Heart left ventricle (tissue), 16 donors: ENCODE measurements at regions not wholly inside any gene's neighbourhood (a gene's known extent, or its start where the extent isn't known, plus 50 kb on each side); places are given as distances from the start of the nearest gene placed in this dataset.

Experiments used
- ATAC-seq, 4 donors: fragments of 200-7000 bp; cut with Tn5 transposase; one replicate each; pipeline ENCODE4 v1.9.1; 2020 to 2022; ENCODE audit warnings: moderate library complexity in 4 of 4, mild to moderate bottlenecking in 3 of 4, moderate number of reproducible peaks in 1 of 4
- DNase-seq, 5 donors: peaks; one replicate each; pipeline ENCODE4 v3.0.0-alpha.2; 2020
- H3K27ac ChIP-seq, 12 donors: fragments of 200-600 bp; sonication (generic) in 4 of 12; one replicate each; pipeline versions ENCODE4 v1.5.0 to v1.8.0; 2016 to 2022; ENCODE audit warnings: mild to moderate bottlenecking in 2 of 12
- H3K27me3 ChIP-seq, 9 donors: fragments of 200-600 bp; sonication (generic) in 2 of 9; one replicate each; pipeline versions ENCODE4 v1.5.1 to v1.8.0; 2016 to 2022; ENCODE audit warnings: mild to moderate bottlenecking in 3 of 9
- H3K36me3 ChIP-seq, 9 donors: fragments of 200-600 bp; sonication (generic) in 2 of 9; one replicate each; pipeline versions ENCODE4 v1.5.0 to v1.8.0; 2018 to 2022; ENCODE audit warnings: mild to moderate bottlenecking in 2 of 9
- H3K4me1 ChIP-seq, 12 donors: fragments of 200-600 bp; sonication (generic) in 4 of 12; one replicate each; pipeline versions ENCODE4 v1.5.0 to v1.8.0; 2016 to 2022; ENCODE audit warnings: mild to moderate bottlenecking in 3 of 12
- H3K4me3 ChIP-seq, 12 donors: fragments of 200-600 bp; sonication (generic) in 4 of 12; one replicate each; pipeline versions ENCODE4 v1.5.0 to v1.8.0; 2017 to 2022; ENCODE audit warnings: mild to moderate bottlenecking in 9 of 12, moderate library complexity in 4 of 12
- H3K9me3 ChIP-seq, 12 donors: fragments of 200-600 bp; sonication (generic) in 4 of 12; one replicate each; pipeline versions ENCODE4 v1.5.0 to v1.8.0; 2016 to 2022; ENCODE audit warnings: mild to moderate bottlenecking in 1 of 12
- POLR2A ChIP-seq, 2 donors: fragments of 450-650 bp; IDR thresholded peaks; one replicate each; pipeline ENCODE4 v1.6.1; 2017; ENCODE audit warnings: antibody characterized with exemption in 2 of 2, mild to moderate bottlenecking in 2 of 2, moderate library complexity in 2 of 2
- WGBS, 4 donors: extraction: QIAGEN DNeasy Blood & Tissue Kit in 2 of 4; methylation state at CpG; one replicate each; pipeline versions ENCODE4 v1.1.5 to v1.1.7; 2013 to 2018; 5-methylcytosine and 5-hydroxymethylcytosine counted together
- intact Hi-C, 10 donors: fragments of 100-400 bp; cut with DNase I; formaldehyde crosslinking; loops; one replicate each; pipeline versions ENCODE4 v1.11.1 to v1.14.2; 2022
- TF ChIP-seq, protein P1 (sequence below), 12 donors: fragments of 200-600 bp; sonication (generic) in 4 of 12; IDR thresholded peaks; one replicate each; pipeline versions ENCODE4 v1.5.0 to v1.8.0; 2018 to 2022; ENCODE audit warnings: antibody characterized with exemption in 12 of 12, mild to moderate bottlenecking in 5 of 12
- donor health status: ischemic (EF 13 %, LVEDD 7.1; RV severe dilation, severe dysfunction).
- donor health status: healthy with polysubstance abuse.
- donor health status: DM: no; HTN: yes; CAD: no.
- donor health status: DM: no; HTN: no; CAD: no.
- donor health status: ischemic (EF 25% LVEDD 6.9; RV normal size, moderate dysfunction).
- donor health status: ischemic (EF 25% LVEDD 5.7; RV mildly dilated, moderate dysfunction).
- donor health status: healthy.
- donor health status: DM: yes; HTN: yes; CAD: no.
- donor health status: ischemic (EF 35%, LVEDD 5.7; RV mildly dilated, moderate dysfunction).
- donor health status: nonischemic (EF 11% LVEDD 7.7; RV severe dilation, severe dysfunction).
- donor health status: DM: yes; HTN: yes; CAD: no.
- donor health status: PGD.
- donor health status: ischemic (EF 29% LVEDD 5.4; RV normal size, mild dysfunction).
- donor health status: nonischemic (EF 23%, LVEDD 6.1; RV moderate dilation, normal function).

DNA sequence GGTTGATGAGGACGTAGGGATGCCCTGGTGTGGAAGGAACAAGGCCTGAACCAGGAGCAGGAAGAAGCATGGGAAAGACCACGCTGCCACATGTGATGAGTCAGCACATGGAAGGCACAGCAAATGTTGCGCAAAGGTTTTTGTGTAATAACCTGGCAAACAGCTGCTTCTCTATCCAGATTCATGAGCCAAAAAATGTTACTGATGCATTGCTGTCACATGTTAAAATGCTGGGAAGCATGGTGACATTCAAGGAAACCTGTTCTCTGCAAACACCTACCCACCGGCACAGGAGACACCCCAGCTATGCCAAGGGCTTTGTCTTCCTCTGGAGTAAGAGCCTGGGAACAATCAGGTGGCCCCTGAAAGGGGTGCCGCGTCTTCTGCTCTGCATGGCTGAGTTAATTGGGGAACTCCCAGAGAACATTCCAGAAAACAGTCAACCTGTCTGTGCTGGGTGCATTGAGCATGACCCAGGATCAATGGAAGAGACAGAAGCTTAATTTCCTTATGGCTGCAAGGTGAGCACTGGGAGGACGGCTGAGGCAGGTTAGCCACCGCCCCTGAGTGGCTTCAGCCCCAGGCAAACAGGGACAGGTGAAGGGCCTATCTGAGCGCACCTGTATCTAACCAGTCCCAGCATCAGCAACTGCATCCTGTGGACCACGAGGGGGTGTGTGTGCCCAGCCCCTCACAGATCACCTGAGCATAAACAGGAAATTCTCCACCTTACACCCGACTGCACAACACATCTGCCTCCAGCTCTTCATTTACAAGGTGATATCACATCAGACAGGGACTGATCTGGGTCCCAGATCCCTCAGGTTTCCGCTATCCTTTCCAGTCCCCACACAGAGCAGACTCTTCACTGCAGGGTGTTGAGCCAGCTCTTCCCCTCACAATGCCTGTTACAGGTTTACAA lies 108.4 kb downstream of the GGTLC2 start:
- no peak for TF ChIP-seq POLR2A (IDR thresholded peaks at IDR 0.05)
- TF ChIP-seq, protein P1, sequence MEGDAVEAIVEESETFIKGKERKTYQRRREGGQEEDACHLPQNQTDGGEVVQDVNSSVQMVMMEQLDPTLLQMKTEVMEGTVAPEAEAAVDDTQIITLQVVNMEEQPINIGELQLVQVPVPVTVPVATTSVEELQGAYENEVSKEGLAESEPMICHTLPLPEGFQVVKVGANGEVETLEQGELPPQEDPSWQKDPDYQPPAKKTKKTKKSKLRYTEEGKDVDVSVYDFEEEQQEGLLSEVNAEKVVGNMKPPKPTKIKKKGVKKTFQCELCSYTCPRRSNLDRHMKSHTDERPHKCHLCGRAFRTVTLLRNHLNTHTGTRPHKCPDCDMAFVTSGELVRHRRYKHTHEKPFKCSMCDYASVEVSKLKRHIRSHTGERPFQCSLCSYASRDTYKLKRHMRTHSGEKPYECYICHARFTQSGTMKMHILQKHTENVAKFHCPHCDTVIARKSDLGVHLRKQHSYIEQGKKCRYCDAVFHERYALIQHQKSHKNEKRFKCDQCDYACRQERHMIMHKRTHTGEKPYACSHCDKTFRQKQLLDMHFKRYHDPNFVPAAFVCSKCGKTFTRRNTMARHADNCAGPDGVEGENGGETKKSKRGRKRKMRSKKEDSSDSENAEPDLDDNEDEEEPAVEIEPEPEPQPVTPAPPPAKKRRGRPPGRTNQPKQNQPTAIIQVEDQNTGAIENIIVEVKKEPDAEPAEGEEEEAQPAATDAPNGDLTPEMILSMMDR (IDR thresholded peaks at IDR 0.05): no peak
- Histone ChIP-seq H3K9me3 (no peaks in the 10 kb centered on the region), H3K27ac (peak overlapping the region in 1 of 12 donors; percentile 70), H3K4me1 (peaks cover 0 to 21% (median 0%) of the 10 kb centered on the region in 12 donors), H3K4me3 (no peak overlapping the region), H3K36me3 (no peaks in the 10 kb centered on the region), H3K27me3 (peaks cover 0 to 28% (median 0%) of the 10 kb centered on the region in 9 donors)
- DNase-seq (no peak), ATAC-seq (no peak)
- WGBS, 4 donors: 71 to 77% (median 74%) methylated on average over 12 of the region's 12 CpGs
- intact Hi-C loops: loop anchor here in 2 of 10 donors (5.0 to 10.0 kb wide), 2 partner anchors 132 to 291 kb away; partner anchors contain the start of gene IGLL5 (in 1 of the 2)

GRCh38 chr22:22753526-22754267 lies 109.3 kb downstream of the GGTLC2 start:
- ATAC-seq (peak in 2 of 4 donors; percentile 49 to 56), DNase-seq (peak in 2 of 5 donors; percentile 33 to 39)
- Histone ChIP-seq H3K4me3 (no peak overlapping the region), H3K27ac (peak overlapping the region in 1 of 12 donors; percentile 70), H3K9me3 (no peaks in the 10 kb centered on the region), H3K36me3 (no peaks in the 10 kb centered on the region), H3K4me1 (peaks cover 0 to 21% (median 0%) of the 10 kb centered on the region in 12 donors), H3K27me3 (peaks cover 0 to 28% (median 0%) of the 10 kb centered on the region in 9 donors)
- 23 to 37% (median 30%) methylated on average over 6 to 7 of the region's 7 CpGs for WGBS, 4 donors
- intact Hi-C loops: loop anchor here in 2 of 10 donors (5.0 to 10.0 kb wide), 2 partner anchors 131 to 291 kb away; partner anchors contain the start of gene IGLL5 (in 1 of the 2)
- no peak for TF ChIP-seq POLR2A (IDR thresholded peaks at IDR 0.05)
- TF ChIP-seq, protein P1 (IDR thresholded peaks at IDR 0.05): peak; percentile 22 to 60 (median 48)

DNA sequence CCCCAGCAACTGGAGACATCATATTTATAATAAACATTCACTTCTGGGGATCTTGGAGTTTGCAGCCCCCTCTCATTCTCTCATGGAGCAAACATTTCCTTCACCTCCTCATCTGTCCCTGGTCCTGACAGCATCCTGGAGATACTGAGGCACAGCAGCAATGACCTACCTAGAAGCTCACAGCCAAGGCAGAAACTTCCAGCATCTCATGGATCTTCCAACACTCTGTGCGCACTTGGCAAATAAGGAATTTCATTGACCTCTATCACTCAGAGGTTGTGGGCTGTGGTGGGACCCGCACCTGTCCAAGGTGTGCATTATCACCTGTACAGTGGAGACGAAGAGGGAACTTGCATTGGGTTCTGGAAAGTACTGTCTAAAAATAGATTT lies 109.8 kb downstream of the GGTLC2 start:
- peaks cover 0 to 28% (median 0%) of the 10 kb centered on the region in 9 donors for H3K27me3 ChIP-seq
- H3K36me3 ChIP-seq: no peaks in the 10 kb centered on the region
- intact Hi-C loops: loop anchor here in 2 of 10 donors (5.0 to 10.0 kb wide), 2 partner anchors 131 to 292 kb away; partner anchors contain the start of gene IGLL5 (in 1 of the 2)
- no peak for TF ChIP-seq POLR2A (IDR thresholded peaks at IDR 0.05)
- TF ChIP-seq, protein P1 (IDR thresholded peaks at IDR 0.05): no peak
- WGBS, 4 donors: 81 to 87% (median 85%) methylated on average over 3 of the region's 3 CpGs
- ATAC-seq (no peak), DNase-seq (no peak)
- H3K27ac ChIP-seq: no peak overlapping the region
- no peaks in the 10 kb centered on the region for H3K9me3 ChIP-seq
- H3K4me1 ChIP-seq: peaks cover 0 to 21% (median 0%) of the 10 kb centered on the region in 12 donors
- H3K4me3 ChIP-seq: no peak overlapping the region
